Naive thymus-derived CD4-positive, alpha-beta T cell (primary cell): ENCODE measurements at regions not wholly inside any gene's neighbourhood (a gene's known extent, or its start where the extent isn't known, plus 50 kb on each side); places are given as distances from the start of the nearest gene placed in this dataset.

ENCODE experiments used
- ATAC-seq: fragments of 150-1000 bp; cut with Tn5 transposase; 2 replicates; pipeline ENCODE4 v1.10.0; 2021; ENCODE audit warnings: mild to moderate bottlenecking, moderate library complexity
- CTCF ChIA-PET: fragments of 350-600 bp; sonication (Branson Sonifier 250); formaldehyde crosslinking; loops from one replicate; lab custom pipeline; 2021; ENCODE audit warnings: antibody characterized with exemption; lab: Charles Lee
- POLR2A ChIA-PET: fragments of 350-600 bp; sonication (Branson Sonifier 250); formaldehyde crosslinking; loops from one replicate; lab custom pipeline; 2021; ENCODE audit warnings: antibody characterized with exemption, inconsistent platforms; lab: Charles Lee
- DNase-seq, 9 donors: peaks; one replicate each; pipeline versions ENCODE4 v3.0.0 to v3.0.0-alpha.2; 2020 to 2022; ENCODE audit warnings: mixed read lengths in 1 of 9
- H3K27ac ChIP-seq: one replicate; pipeline ENCODE4 v1.7.0; 2013; ENCODE audit warnings: mild to moderate bottlenecking, low read depth, low read length, moderate library complexity
- H3K27me3 ChIP-seq, 2 donors: one replicate each; pipeline ENCODE4 v1.7.0; 2013; ENCODE audit warnings: low read length in 2 of 2, mild to moderate bottlenecking in 2 of 2, moderate library complexity in 2 of 2; ENCODE audit not compliant: control insufficient read depth in 2 of 2, insufficient read depth in 2 of 2
- H3K36me3 ChIP-seq, 3 experiments: 1 replicate in 2 of 3; 2 replicates in 1 of 3; pipeline ENCODE4 v1.7.0; 2013; ENCODE audit warnings: low read length in 3 of 3, mild to moderate bottlenecking in 3 of 3, moderate library complexity in 1 of 3; ENCODE audit not compliant: insufficient read depth in 3 of 3, control insufficient read depth in 2 of 3
- H3K4me1 ChIP-seq, 2 donors: one replicate each; pipeline ENCODE4 v1.7.0; 2013; ENCODE audit warnings: low read length in 2 of 2, mild to moderate bottlenecking in 2 of 2, moderate library complexity in 1 of 2; ENCODE audit not compliant: control insufficient read depth in 2 of 2, insufficient read depth in 2 of 2
- H3K4me3 ChIP-seq: 2 replicates; pipeline ENCODE4 v1.7.0; 2013; ENCODE audit warnings: mild to moderate bottlenecking, low read length
- H3K9me3 ChIP-seq, 3 experiments: 1 replicate in 2 of 3; 2 replicates in 1 of 3; pipeline ENCODE4 v1.7.0; 2013; ENCODE audit warnings: low read length in 3 of 3; ENCODE audit not compliant: control insufficient read depth in 2 of 3
- H3K27ac Mint-ChIP-seq, 9 donors: one replicate each; pipeline ENCODE4 v1.8.0; 2020 to 2022; ENCODE audit warnings: mixed read lengths in 9 of 9, mild to moderate bottlenecking in 8 of 9, moderate library complexity in 5 of 9, inconsistent platforms in 2 of 9
- H3K27me3 Mint-ChIP-seq, 5 donors: one replicate each; pipeline ENCODE4 v1.8.0; 2021 to 2022; ENCODE audit warnings: mixed read lengths in 5 of 5, mild to moderate bottlenecking in 1 of 5
- H3K36me3 Mint-ChIP-seq, 5 donors: one replicate each; pipeline ENCODE4 v1.8.0; 2020 to 2022; ENCODE audit warnings: mixed read lengths in 5 of 5, mild to moderate bottlenecking in 3 of 5, inconsistent platforms in 1 of 5
- H3K4me1 Mint-ChIP-seq, 7 donors: one replicate each; pipeline ENCODE4 v1.8.0; 2020 to 2022; ENCODE audit warnings: mixed read lengths in 7 of 7, mild to moderate bottlenecking in 3 of 7, inconsistent platforms in 1 of 7
- H3K4me3 Mint-ChIP-seq, 10 donors: one replicate each; pipeline ENCODE4 v1.8.0; 2020 to 2022; ENCODE audit warnings: mild to moderate bottlenecking in 10 of 10, mixed read lengths in 10 of 10, moderate library complexity in 6 of 10, inconsistent platforms in 2 of 10
- H3K9me3 Mint-ChIP-seq, 11 donors: one replicate each; pipeline ENCODE4 v1.8.0; 2020 to 2022; ENCODE audit warnings: mixed read lengths in 11 of 11, mild to moderate bottlenecking in 4 of 11, inconsistent platforms in 1 of 11, moderate library complexity in 1 of 11
- intact Hi-C, 2 donors: fragments of 100-400 bp; cut with micrococcal nuclease; formaldehyde crosslinking; loops; one replicate each; pipeline ENCODE4 v1.15.1; 2023

DNA sequence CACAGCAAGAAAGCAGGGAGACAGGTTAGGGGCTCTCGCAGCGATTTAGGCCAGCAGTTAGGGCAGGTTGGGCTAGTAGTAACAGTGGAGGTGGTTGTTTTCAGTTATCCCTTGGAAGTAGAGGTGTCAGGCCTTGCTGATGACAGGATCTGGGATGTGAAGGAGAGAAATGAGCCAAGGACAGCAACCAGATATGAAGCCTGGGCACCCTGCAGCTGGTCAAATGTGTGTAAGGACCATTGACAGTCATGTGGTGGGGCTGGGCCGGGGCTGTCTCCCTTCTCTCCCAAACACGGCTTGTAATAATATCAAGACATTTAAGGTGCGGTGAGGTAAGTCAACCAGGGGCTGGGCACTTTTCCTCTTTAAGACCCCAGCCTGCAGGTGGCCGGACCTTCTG, 112.5 kb upstream of the IGFBP3 start:
- no peak overlapping the region for H3K27ac ChIP-seq
- ATAC-seq, result no peak
- DNase-seq, result no peak
- CTCF ChIA-PET, result no interaction called here
- no peak overlapping the region for H3K4me3 ChIP-seq
- H3K4me3 Mint-ChIP-seq, result no peak overlapping the region
- no peaks in the 10 kb centered on the region for H3K36me3 Mint-ChIP-seq
- no peak overlapping the region for H3K27ac Mint-ChIP-seq
- H3K9me3 Mint-ChIP-seq, result peaks cover 0 to 4% (median 0%) of the 10 kb centered on the region in 11 donors
- no peaks in the 10 kb centered on the region for H3K27me3 ChIP-seq
- H3K27me3 Mint-ChIP-seq, result no peaks in the 10 kb centered on the region
- no peaks in the 10 kb centered on the region for H3K4me1 ChIP-seq
- intact Hi-C loops, result no loop called here
- no peaks in the 10 kb centered on the region for H3K9me3 ChIP-seq
- no peaks in the 10 kb centered on the region for H3K36me3 ChIP-seq
- POLR2A ChIA-PET, result interaction anchor here (0.6 kb wide), 1 partner anchor 191 kb away, joined by 3 read pairs; no protein-coding TSS in a partner anchor
- H3K4me1 Mint-ChIP-seq, result no peaks in the 10 kb centered on the region

DNA sequence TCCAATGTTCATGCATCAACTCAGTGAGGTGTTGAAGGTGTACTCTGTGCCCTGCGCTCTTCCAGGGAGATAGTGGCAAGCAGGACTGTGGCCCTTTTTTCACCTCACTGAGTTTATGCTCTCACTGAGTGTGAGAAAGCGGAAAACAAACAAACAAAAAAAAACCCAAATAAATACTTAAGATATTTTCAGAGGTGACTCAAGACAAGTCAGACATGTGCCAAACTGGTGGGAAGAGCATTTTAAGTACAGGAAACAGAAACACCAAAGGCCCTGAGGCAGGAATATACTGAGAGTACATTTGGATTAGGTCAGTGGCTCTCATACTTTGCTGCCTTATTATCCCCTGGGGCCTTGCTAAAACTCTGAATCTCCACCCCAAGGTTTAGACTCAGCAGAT, 111.9 kb upstream of the IGFBP3 start:
- Histone ChIP-seq H3K9me3 (no peaks in the 10 kb centered on the region), H3K4me1 (no peaks in the 10 kb centered on the region), H3K27ac (no peak overlapping the region), H3K4me3 (no peak overlapping the region), H3K36me3 (no peaks in the 10 kb centered on the region), H3K27me3 (no peaks in the 10 kb centered on the region)
- POLR2A ChIA-PET, result no interaction called here
- DNase-seq (no peak), ATAC-seq (no peak)
- no peak overlapping the region for H3K27ac Mint-ChIP-seq
- H3K4me1 Mint-ChIP-seq, result no peaks in the 10 kb centered on the region
- peaks cover 0 to 5% (median 0%) of the 10 kb centered on the region in 11 donors for H3K9me3 Mint-ChIP-seq
- intact Hi-C loops, result no loop called here
- H3K27me3 Mint-ChIP-seq, result no peaks in the 10 kb centered on the region
- CTCF ChIA-PET, result no interaction called here
- no peak overlapping the region for H3K4me3 Mint-ChIP-seq
- H3K36me3 Mint-ChIP-seq, result no peaks in the 10 kb centered on the region

DNA sequence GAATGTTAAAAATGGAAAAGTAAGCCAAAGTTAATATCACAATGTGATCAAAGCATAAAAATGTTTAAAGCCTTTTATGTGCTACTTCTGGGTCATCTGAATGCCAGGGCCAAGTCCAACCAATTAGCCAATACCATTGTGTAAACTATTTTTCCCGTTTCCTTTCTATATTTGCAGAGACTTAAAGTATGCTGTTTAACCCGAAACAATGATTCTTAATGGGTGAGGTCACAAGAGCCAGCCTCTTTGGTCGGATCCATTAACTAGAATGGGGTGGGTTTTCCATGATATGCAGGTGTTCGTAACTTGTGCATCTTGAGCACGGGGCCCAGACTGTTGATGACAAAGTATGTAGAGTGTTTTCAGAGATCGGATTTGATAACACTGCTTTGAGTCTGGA, 111.3 kb upstream of the IGFBP3 start:
- Mint-ChIP-seq H3K27ac (no peak overlapping the region), H3K4me3 (no peak overlapping the region), H3K36me3 (no peaks in the 10 kb centered on the region), H3K9me3 (peaks cover 0 to 5% (median 0%) of the 10 kb centered on the region in 11 donors), H3K27me3 (no peaks in the 10 kb centered on the region), H3K4me1 (peaks cover 0 to under 1% (median 0%) of the 10 kb centered on the region in 7 donors)
- DNase-seq (no peak), ATAC-seq (no peak)
- no peaks in the 10 kb centered on the region for H3K36me3 ChIP-seq
- ChIA-PET CTCF (no interaction called here), POLR2A (no interaction called here)
- no peak overlapping the region for H3K27ac ChIP-seq
- H3K9me3 ChIP-seq, result no peaks in the 10 kb centered on the region
- H3K4me3 ChIP-seq, result no peak overlapping the region
- intact Hi-C loops, result no loop called here
- no peaks in the 10 kb centered on the region for H3K27me3 ChIP-seq
- H3K4me1 ChIP-seq, result no peaks in the 10 kb centered on the region

- ATAC-seq, result no peak
- DNase-seq, result no peak
- H3K36me3 Mint-ChIP-seq, result no peaks in the 10 kb centered on the region
- peaks cover 0 to 4% (median 0%) of the 10 kb centered on the region in 5 donors for H3K27me3 Mint-ChIP-seq
- ChIA-PET CTCF (no interaction called here), POLR2A (no interaction called here)
- H3K36me3 ChIP-seq, result no peaks in the 10 kb centered on the region
- H3K27ac ChIP-seq, result no peak overlapping the region
- H3K27ac Mint-ChIP-seq, result no peak overlapping the region
- H3K4me1 ChIP-seq, result no peaks in the 10 kb centered on the region
- H3K4me3 Mint-ChIP-seq, result no peak overlapping the region
- peaks cover 0 to 1% (median 0%) of the 10 kb centered on the region in 7 donors for H3K4me1 Mint-ChIP-seq
- no peaks in the 10 kb centered on the region for H3K9me3 ChIP-seq
- peaks cover 0 to 5% (median 0%) of the 10 kb centered on the region in 11 donors for H3K9me3 Mint-ChIP-seq
- no peaks in the 10 kb centered on the region for H3K27me3 ChIP-seq
- H3K4me3 ChIP-seq, result no peak overlapping the region
- intact Hi-C loops, result no loop called here
Observed at GRCh38 chr7:46029111-46029704, 108.1 kb upstream of the IGFBP3 start.

DNA sequence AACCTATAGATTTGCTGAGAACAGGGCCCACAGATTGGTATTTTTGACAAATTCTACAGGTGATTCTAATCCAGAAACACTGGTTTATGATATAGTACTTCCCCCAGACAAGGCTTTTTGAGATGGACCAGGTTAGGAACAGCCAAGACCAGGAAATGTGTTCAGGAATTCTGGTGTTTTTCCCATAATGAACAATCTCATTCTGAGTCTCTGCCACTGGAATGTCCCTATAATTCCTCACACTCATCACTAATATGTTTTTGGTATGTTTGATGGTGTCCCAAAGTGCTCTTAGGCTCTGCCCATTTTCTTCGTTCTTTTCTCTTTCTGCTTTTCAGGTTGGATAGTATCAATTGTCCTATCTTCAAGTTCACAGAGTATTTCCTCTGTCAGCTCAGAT, 107.2 kb upstream of the IGFBP3 start:
- H3K36me3 Mint-ChIP-seq, result no peaks in the 10 kb centered on the region
- Histone ChIP-seq H3K4me3 (no peak overlapping the region), H3K27ac (no peak overlapping the region), H3K27me3 (no peaks in the 10 kb centered on the region), H3K9me3 (no peaks in the 10 kb centered on the region), H3K36me3 (no peaks in the 10 kb centered on the region), H3K4me1 (no peaks in the 10 kb centered on the region)
- DNase-seq, result no peak
- ChIA-PET CTCF (no interaction called here), POLR2A (no interaction called here)
- peaks cover 0 to 5% (median 0%) of the 10 kb centered on the region in 11 donors for H3K9me3 Mint-ChIP-seq
- H3K4me3 Mint-ChIP-seq, result no peak overlapping the region
- no peak overlapping the region for H3K27ac Mint-ChIP-seq
- peaks cover 0 to 1% (median 0%) of the 10 kb centered on the region in 7 donors for H3K4me1 Mint-ChIP-seq
- ATAC-seq, result no peak
- intact Hi-C loops, result no loop called here
- peaks cover 0 to 4% (median 0%) of the 10 kb centered on the region in 5 donors for H3K27me3 Mint-ChIP-seq

GRCh38 chr7:46026741-46027140, 105.7 kb upstream of the IGFBP3 start:
- Histone ChIP-seq H3K27me3 (no peaks in the 10 kb centered on the region), H3K27ac (no peak overlapping the region), H3K9me3 (no peaks in the 10 kb centered on the region), H3K36me3 (no peaks in the 10 kb centered on the region), H3K4me1 (no peaks in the 10 kb centered on the region), H3K4me3 (no peak overlapping the region)
- Mint-ChIP-seq H3K27me3 (peaks cover 0 to 4% (median 0%) of the 10 kb centered on the region in 5 donors), H3K9me3 (peaks cover 0 to 5% (median 0%) of the 10 kb centered on the region in 11 donors), H3K4me3 (no peak overlapping the region), H3K36me3 (no peaks in the 10 kb centered on the region), H3K4me1 (peaks cover 0 to 1% (median 0%) of the 10 kb centered on the region in 7 donors), H3K27ac (no peak overlapping the region)
- DNase-seq (no peak), ATAC-seq (no peak)
- ChIA-PET POLR2A (no interaction called here), CTCF (no interaction called here)
- intact Hi-C loops, result no loop called here

- H3K27ac ChIP-seq, result no peak overlapping the region
- no peaks in the 10 kb centered on the region for H3K9me3 ChIP-seq
- Mint-ChIP-seq H3K27me3 (peaks cover 0 to 4% (median 0%) of the 10 kb centered on the region in 5 donors), H3K4me3 (no peak overlapping the region), H3K4me1 (peaks cover 0 to 1% (median 0%) of the 10 kb centered on the region in 7 donors), H3K27ac (no peak overlapping the region), H3K36me3 (no peaks in the 10 kb centered on the region), H3K9me3 (peaks cover 0 to 5% (median 0%) of the 10 kb centered on the region in 11 donors)
- no peaks in the 10 kb centered on the region for H3K27me3 ChIP-seq
- ATAC-seq (no peak), DNase-seq (no peak)
- ChIA-PET POLR2A (no interaction called here), CTCF (no interaction called here)
- intact Hi-C loops, result no loop called here
- H3K36me3 ChIP-seq, result no peaks in the 10 kb centered on the region
- no peak overlapping the region for H3K4me3 ChIP-seq
- no peaks in the 10 kb centered on the region for H3K4me1 ChIP-seq
Observed at GRCh38 chr7:46024263-46024916, 103.3 kb upstream of the IGFBP3 start.
